Left forelimb (tissue), 1 donor: ENCODE measurements at regions not wholly inside any gene's neighbourhood (a gene's known extent, or its start where the extent isn't known, plus 50 kb on each side); places are given as distances from the start of the nearest gene placed in this dataset.
"Not testable (repeated sequence)": the region's sequence is repeated elsewhere in the genome, so short reads cannot be mapped to it uniquely, and the experiment has no call there.

ENCODE experiments used
- DNase-seq: peaks from one replicate; pipeline ENCODE4 v3.0.0-alpha.2; 2018; ENCODE audit warnings: low spot score

DNA sequence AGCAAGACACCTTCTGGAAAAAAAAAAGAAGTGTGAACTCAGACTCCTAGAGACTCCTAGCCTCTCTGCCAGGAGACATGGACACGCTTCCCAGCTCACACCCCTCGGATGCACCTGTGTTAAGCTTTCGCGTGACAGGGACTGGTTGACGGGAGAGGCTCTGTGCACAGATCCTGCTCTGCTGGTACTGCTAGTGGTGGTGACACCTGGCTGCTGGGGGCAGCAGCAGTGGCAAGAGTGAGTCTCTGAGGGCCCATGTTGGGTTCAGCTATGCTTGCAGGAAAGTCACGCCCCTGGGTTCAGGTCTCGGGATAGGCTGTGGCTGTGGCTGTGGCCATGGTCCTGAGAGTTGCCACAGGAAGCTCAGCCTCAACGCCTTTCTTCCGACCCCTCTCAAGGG, 81.1 kb downstream of the XRCC2 start:
- no peak for DNase-seq

DNA sequence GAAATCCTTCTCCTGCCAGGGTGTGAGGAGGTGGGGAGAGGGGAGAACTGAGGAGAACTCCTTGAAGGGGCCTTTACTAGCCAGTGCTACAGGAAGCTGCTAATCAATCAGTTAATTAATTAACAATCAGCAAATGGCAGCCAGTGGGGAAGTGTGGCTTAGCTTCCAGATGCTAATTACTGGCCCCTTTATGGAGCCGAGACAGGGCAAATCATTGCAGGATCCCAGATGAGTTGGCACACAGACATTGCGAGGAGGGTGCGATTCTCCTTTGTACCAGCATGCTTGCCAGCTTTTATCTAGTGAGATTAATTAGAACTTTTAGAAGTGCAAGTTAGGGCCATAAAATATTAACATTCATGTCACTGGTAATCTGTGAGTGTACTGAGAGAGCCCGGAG, 84.0 kb downstream of the XRCC2 start:
- DNase-seq: no peak

DNA sequence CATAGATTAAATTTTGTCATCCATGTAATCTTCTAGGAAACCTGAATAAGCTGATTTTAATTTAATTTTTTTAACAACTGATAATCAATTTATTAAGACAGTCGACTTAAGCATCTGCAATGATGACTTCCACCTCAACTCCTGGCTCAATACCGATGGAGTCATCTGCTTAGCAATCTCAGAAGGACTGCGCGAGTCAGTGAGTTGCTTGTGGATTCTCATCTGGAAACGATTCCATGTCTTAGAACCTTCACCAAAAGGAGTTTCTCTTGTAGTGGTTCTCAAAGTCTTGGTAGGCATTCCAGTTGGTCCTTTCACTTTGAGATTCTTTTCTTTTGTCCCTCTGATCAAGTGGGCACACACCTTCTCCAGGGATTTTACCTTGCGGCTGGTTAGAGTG, 85.5 kb downstream of the XRCC2 start:
- DNase-seq: no peak

DNA sequence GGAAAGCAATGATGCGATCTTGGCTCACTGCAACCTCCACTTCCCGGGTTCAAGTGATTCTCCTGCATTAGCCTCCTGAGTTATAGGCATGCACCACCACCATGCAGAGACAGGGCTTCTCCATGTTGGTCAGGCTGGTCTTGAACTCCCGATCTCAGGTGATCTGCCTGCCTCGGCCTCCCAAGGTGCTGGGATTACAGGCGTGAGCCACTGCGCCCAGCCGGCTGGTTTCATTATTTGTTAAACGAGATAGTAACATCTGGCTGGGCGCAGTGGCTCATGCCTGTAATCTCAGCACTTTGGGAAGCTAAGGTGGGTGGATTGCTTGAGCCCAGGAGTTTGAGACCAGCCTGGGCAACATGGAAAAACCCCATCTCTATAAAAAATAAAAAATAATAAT, 86.1 kb downstream of the XRCC2 start:
- DNase-seq: not testable (repeated sequence)

DNA sequence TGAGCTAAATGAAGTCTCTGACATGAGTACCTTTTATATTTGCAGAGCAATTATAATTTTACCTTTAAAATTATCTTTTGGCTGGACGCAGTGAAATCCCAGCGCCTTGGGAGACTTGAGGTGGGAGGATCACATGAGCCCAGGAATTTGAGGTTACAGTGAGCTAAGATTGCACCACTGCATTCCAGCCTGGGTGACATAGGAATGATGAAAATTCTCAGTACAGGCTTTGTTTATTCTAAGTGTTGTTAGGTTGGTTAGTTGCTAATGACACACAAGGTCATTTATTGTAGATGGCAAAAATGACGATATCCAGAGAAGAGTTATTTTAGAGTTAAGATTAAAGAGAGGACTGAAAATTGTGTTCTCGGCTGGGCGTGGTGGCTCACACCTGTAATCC, 87.6 kb downstream of the XRCC2 start:
- DNase-seq: no peak

DNA sequence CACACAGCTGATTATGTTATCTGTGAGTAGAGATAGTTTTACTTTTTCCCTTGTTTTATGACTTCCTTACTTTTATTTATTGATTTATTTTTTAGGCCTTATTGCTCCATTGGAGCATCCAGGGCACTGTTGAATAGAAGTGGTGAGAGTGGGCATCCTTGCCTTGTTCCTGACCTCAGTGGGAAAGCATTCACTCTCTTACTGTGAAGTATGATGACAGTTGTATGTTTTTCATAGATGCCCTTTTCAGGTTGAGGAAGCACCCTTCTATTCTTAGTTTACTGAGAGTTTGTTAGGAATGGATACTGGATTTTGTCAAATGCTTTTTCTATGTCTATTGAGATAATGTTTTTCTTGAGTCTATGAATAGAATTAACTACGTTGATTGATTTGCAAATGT, 88.6 kb downstream of the XRCC2 start:
- no peak for DNase-seq

DNA sequence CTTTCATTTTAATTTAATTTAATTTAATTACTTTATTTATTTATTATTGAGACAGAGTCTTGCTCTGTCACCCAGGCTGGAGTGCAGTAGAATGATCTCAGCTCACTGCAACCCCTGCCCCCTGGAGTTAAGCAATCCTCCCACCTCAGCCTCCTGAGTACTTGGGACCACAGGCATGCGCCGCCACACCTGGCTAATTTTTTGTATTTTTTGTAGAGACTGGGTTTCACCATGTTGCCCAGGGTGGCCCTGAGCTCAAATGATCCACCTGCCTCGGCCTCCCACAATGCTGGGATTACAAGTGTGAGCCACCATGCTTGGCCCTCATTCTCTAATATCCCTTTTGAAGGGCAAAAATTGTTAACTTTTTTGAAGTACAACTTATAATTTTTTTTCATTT, 92.9 kb downstream of the XRCC2 start:
- DNase-seq: no peak

DNA sequence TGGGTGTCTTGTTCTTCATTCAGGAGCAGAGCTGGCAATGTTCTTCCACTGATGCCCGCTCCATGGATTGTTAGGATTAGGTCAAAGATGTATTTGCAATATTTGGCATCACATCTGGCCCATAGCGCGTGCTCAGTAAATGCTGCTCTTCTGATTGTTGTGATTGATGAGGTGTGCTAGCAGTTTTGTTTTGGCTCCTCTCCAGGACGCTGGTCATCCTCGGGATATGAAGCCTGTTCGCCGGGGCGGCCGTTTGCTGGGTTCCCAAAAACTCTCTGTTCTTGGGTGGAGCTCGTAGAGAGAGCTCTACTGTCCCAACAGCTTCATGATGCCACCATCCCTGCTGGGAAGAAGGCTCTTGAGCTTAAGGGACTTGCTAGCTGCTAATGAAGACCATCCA, 96.9 kb downstream of the XRCC2 start:
- DNase-seq: no peak

DNA sequence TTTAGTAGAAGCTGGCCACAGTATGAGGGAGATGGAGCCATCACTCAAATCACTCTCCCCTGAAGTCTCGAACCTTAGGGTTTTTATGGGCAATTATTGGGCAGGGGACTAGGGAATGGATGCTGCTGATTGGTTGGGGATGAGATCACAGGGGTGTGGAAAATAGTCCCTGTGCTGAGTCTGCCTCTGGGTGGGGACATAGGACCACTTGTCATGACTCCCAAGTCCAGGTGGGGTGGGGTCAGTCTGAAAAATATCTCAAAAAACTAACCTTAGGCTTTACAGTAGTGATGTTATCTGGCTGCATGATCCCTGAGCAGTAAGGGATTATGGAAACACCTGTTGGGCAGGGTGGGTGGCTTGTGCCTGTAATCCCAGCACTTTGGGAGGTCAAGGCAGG, 98.6 kb downstream of the XRCC2 start:
- DNase-seq: no peak

DNA sequence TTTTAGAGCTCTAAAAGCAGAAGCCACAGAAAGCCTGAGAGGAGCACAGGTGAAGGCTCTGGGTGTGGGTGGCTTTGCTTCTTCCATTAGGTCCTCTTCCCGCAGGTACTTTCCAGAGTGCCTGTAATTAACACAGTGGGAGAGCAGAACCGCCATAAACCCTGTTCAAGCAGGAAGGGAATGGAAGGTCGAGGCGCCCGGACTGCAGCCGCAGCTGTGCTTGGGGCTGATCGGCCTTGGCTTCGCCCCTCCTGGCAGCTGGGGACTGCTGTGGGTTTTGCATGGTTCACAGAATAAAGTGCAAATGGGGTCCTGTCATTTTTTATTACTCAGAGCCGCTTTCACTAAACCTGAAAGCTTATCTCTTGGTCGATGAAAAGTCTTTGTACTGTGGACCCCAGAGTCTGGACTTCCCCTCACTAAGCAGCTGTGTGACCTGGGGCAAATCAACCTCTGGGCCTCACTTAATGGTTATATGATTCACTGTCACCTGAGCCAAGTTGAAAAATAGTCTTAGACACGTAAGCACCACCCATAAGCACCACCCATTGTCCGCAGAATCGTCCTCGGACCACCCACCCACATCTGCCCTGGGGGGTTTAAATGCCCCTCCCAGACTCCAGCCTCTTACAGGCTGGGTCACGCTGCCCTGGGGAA, 100.9 kb downstream of the XRCC2 start:
- no peak for DNase-seq

DNA sequence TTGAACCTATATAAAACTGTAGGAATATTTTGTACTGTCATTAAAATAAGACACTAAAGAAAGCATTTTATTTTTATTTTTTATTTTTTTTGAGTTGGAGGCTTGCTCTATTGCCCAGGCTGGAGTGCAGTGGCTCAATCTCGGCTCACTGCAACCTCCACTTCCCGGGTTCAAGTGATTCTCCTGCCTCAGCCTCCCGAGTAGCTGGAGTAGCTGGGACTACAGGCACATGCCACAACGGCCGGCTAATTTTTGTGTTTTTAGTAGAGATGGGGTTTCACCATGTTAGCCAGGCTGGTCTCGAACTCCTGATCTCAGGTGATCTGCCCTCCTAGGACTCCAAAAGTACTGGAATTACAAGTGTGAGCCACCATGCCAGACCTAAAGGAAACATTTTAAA, 102.8 kb downstream of the XRCC2 start:
- not testable (repeated sequence) for DNase-seq

DNA sequence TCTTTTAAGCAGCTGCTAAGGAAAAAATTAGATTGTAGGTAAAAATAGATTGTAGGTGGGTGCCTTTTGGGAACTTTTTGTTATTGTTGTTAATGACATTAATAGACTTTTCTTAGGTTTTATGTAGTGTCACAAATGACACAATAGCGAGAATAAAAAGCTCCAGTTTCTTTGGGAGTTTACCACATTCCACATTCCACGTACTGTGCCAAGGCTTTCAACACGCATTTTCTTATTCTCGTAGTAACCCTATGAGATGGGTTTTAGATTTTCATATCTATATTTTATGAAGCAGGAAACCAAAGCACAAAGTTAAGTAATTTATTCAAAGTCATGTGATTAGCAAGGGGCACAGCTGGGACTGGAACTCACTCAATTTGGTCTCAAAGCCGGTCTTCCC, 103.8 kb downstream of the XRCC2 start:
- DNase-seq: no peak

DNA sequence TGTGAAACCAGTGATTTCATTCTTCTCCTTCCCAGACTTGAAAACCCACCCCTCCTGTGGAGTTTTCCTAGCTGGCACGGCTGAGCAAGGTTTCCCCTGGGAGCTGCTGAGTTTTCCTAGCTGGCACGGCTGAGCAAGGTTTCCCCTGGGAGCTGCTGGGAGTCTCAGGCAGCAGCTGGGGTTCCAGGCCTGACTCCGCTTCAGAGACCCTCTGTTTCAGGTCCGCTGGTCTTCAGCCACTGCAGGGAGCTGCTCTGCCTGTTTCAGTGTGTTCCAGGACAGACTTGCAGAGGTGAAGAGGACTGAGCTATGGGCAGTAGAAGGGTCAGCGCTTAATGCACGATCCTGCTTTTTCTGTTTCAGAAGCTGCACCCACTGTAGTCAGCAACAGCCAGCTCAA, 104.9 kb downstream of the XRCC2 start:
- DNase-seq: no peak

DNA sequence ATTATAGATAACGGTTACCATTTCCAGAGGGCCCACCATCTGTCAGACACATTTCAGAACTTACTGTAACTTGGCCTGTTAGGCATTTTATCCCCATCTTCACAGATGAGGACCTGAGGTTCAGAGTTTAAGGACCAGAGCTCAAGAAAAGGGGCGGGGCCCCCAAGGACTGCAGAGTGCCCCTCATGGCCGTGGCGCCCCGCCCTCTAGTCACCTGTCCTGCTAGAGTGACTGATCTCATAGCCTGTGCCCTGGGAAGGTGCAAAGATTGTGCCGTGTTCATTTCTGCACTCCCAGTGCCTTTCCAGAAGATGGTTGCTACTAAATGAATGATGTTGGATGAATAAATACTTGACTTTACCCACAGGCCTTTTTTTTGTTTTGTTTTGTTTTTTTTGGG, 107.0 kb downstream of the XRCC2 start:
- no peak for DNase-seq

DNA sequence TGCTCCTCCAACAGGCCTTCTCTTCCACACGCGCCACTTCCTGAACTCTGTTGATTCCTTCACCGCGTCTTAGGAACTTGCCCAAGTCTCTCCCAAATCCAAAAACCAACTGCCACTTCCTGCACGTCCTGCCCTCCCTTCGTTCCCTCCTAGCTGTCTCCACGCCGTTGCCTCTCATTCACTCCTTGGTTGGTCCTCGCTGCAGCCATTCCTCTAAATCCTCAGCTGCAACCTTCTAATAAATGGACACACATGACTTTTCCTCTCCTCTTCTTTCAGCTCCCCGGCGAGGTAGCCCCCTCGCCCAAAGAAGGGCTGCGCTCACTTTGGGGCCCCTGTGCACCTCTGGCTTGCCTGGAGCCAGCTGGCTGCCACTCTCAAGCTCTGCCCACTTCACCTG, 110.2 kb downstream of the XRCC2 start:
- no peak for DNase-seq

DNA sequence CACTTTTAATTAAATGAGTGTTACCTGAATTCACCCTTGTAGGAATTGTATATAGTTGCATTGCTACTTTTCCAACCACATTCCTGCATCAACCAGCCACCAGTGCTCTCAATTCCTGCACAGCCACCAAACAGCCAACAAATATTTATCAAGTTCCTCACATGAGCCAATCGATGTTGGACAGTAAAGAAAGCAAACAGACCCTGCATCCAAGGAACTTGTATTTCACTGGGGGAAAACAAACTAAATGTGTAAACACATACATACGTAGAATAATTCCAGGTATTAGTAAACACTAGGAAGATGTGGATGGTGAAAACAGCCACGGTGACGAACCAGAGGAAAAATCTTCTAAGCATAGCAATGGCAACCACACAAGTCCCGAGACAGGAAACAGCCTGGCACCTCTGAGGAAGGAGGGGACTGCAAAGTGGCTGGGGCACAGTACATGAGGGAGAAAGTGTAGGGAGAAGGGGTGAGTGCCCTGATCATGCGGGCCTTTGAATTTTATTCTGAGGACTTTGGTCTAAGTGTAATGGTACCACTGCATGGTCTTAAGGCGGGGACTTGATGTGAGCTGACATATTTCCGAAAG, 111.2 kb downstream of the XRCC2 start:
- DNase-seq: no peak

DNA sequence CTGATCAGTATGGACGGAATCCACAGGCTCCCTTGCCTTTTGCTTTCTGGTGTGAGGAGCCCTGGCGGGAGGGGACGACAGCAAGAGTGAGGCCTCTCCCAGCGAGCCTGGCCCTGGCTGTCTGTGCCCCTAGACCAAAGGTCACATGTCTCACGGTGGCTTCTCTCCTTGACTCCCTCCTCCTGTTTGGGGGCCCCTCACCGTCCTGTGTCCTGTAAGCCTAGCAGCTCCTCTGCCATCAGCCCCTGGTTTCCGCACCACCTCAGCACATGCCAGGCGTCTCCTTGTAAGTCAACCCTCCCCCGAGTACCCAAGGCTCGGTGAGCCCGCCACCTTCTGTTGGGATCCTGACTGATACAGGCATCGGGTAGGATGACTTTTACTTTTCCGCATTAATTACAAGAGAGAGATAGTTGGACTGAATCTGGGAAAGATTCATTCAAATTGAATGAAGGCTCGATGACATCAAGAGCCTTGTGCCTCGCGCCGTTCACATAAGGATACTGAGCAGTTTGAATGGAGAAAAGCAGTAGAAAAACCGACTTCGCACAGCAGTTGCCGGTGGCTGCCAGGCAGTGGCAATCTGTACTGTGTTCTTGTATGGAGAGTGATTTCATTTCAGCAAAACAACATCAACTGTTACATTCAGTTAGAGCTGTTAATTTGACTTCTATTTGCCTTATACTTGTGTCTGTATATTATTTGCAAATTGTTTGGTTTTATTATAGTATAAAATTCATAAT, 119.8 kb downstream of the XRCC2 start:
- DNase-seq: no peak

DNA sequence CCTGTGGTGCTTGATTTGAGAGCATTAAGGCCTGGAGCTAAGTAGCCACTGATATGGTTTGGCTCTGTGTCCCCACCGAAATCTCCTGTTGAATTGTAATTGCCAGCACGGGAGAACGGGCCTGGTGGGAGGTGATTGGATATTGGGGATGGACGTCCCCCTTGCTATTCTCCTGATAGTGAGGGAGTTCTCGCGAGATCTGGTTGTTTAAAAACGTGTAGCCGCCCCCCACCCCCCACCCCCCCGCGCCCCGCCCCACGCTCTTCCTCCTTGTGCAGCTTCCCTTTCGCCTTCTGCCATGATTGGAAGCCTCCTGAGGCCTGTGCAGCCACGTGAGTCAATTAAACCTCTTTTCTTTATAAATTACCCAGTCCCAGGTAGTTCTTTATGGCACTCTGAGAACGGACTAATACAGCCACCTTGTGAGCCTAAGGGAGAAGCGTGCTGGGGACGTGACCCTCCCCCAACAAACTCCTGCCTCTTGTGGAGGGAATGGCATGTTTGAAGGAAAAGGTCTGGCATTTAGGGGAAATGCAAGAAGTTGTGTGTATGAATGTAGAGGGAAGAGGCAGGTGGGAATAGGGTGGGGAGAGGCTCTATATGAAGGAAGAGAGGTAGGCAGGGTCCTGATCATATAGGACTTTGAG, 118.0 kb upstream of the KMT2C start:
- DNase-seq: no peak

DNA sequence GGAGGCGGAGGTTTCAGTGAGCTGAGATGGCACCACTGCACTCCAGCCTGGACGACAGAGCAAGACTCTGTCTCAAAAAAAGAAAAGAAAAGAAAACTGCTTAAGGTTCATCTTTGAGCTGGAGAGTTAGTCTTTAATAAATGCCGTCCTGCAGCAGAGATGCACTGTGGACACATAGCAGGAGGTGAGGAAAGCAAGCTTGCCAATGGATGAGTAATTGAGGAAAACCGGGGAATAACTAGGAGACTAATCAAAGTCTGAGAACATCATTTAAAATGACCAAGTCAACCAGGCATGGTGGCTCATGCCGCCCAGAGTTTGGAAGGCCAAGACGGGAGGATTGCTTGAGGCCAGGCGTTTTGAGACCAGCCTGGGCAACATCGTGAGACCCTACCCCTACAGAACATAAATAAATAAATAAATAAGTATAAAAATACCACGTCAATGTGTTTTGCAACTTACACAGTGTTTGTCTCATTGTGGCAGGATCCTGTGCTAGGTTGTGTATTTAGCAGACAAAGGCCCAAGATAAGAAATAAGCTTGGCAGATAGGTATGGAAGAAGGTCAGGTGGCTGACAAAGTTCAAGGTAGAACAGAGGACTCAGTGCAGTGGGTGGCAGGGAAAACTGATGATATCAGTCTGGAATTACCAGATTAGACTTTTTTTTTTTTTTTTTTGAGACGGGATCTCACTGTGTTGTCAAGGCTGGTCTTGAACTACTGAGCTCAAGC, 115.7 kb upstream of the KMT2C start:
- DNase-seq: no peak

DNA sequence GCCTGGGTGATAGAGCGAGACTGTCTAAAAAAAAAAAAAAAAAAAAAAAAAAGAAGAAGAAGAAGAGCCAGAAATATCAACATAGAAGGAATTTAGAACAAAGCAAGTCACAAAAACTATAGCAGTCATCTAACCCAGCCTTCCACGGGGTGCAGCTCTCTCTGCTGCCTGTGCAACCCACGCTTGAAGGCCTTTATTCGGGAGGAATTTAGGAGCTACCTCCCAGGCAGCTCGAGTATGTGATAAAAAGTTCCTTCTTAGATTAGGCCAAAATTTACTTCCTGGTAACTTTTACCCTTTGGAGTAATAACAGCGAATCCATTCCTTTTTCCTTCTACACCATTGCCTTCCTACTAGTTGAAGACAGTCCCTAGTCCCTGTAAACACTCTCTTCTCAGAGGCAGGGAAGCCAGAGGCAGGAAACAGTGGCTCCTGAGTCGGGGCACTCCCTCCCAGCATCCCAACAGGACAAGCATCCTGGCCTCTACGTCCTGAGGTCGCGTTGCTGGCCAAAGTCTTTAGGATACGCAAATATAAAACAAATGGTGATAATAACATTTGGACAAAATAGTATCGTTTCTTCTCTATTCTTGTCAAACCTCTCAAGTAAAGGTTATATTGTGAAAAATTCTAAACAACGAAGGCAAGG, 109.3 kb upstream of the KMT2C start:
- DNase-seq: no peak

DNA sequence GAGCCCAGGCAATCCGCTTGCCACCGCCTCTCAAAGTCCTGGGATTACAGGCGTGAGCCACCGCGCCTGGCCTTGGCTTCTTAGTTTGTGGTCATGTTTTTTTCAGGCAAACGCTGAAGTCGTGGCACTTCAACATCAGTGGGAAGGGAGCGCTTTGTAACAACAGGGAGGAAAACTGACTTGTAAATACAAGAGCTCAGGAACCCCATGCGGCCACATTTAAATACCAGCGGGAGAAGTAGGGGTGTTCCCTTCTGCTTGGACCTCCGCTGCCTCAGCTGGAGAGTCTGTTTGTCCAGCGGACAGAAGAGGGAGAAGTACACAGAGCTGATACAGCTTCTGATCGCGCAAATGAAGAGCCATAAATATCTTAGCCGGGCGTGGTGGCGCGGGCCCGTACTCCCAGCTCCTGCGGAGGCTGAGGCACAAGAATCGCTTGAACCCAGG, 108.7 kb upstream of the KMT2C start:
- DNase-seq: no peak

DNA sequence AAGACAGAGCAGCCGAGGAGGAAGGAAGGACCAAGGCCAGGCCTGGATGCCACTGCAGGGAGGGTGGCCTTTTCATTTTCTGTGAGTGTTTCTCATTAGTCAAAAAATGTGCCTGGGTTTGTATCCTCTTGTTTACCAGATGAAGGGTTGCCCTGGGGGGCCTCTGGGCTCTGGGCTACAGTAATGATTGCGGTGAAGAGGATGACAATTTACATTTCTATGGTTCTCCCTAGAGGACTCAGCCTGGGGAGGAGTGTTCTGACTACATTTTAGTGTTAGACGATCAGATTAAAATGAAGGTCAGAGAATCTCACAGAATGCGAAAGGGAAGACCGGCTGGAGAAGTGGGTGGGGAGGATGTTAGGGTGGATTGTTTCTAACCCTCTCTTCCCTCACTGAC, 108.0 kb upstream of the KMT2C start:
- no peak for DNase-seq
